H9 (cell line): ENCODE measurements at regions not wholly inside any gene's neighbourhood (a gene's known extent, or its start where the extent isn't known, plus 50 kb on each side); places are given as distances from the start of the nearest gene placed in this dataset.

Experiments
- DNase-seq: peaks from one replicate; pipeline ENCODE4 v3.0.0-alpha.2; 2017
- H2AFZ ChIP-seq: one replicate; pipeline ENCODE4 v1.6.1; 2013; ENCODE audit warnings: mild to moderate bottlenecking, low read length, control low read depth, moderate library complexity
- H2AK5ac ChIP-seq: 2 replicates; pipeline ENCODE4 v1.6.1; 2013; ENCODE audit warnings: low read length, control low read depth, mixed read lengths; ENCODE audit not compliant: insufficient read length
- H2BK120ac ChIP-seq: one replicate; pipeline ENCODE4 v1.6.1; 2013; ENCODE audit warnings: low read depth, mild to moderate bottlenecking, low read length, control low read depth, inconsistent platforms; ENCODE audit not compliant: poor library complexity, severe bottlenecking
- H2BK12ac ChIP-seq: 2 replicates; pipeline ENCODE4 v1.6.1; 2013; ENCODE audit warnings: low read length, control low read depth, mixed read lengths, low read depth; ENCODE audit not compliant: insufficient read length
- H2BK15ac ChIP-seq: 2 replicates; pipeline ENCODE4 v1.6.1; 2013; ENCODE audit warnings: low read depth, low read length, control low read depth
- H2BK20ac ChIP-seq: one replicate; pipeline ENCODE4 v1.6.1; 2013; ENCODE audit warnings: low read depth, mild to moderate bottlenecking, low read length, control low read depth, inconsistent platforms; ENCODE audit not compliant: poor library complexity, severe bottlenecking
- H2BK5ac ChIP-seq: 2 replicates; pipeline ENCODE4 v1.6.1; 2013; ENCODE audit warnings: low read length, control low read depth, mixed read lengths; ENCODE audit not compliant: insufficient read length
- H3K14ac ChIP-seq: 2 replicates; pipeline ENCODE4 v1.6.1; 2013; ENCODE audit warnings: low read length, control low read depth; ENCODE audit not compliant: insufficient read depth
- H3K18ac ChIP-seq: 2 replicates; pipeline ENCODE4 v1.6.1; 2013; ENCODE audit warnings: low read depth, mild to moderate bottlenecking, mixed read lengths, low read length, control low read depth; ENCODE audit not compliant: insufficient read length
- H3K23ac ChIP-seq: 2 replicates; pipeline ENCODE4 v1.6.1; 2013; ENCODE audit warnings: low read length, control low read depth, mixed read lengths, low read depth; ENCODE audit not compliant: insufficient read length
- H3K23me2 ChIP-seq: 2 replicates; pipeline ENCODE4 v1.6.1; 2013; ENCODE audit warnings: low read depth, mild to moderate bottlenecking, mixed read lengths, low read length, control low read depth; ENCODE audit not compliant: insufficient read length, poor library complexity, severe bottlenecking
- H3K27ac ChIP-seq: 2 replicates; pipeline ENCODE4 v1.5.1; 2013; ENCODE audit warnings: low read length, control low read depth, mixed read lengths, low read depth; ENCODE audit not compliant: insufficient read length
- H3K27me3 ChIP-seq: 2 replicates; pipeline ENCODE4 v1.6.1; 2013; ENCODE audit warnings: low read length, control low read depth, inconsistent platforms; ENCODE audit not compliant: insufficient read depth
- H3K4ac ChIP-seq: 2 replicates; pipeline ENCODE4 v1.6.1; 2013; ENCODE audit warnings: low read depth, mild to moderate bottlenecking, control low read depth, inconsistent platforms, low read length, moderate library complexity
- H3K4me1 ChIP-seq: 2 replicates; pipeline ENCODE4 v1.6.1; 2013; ENCODE audit warnings: low read length, control low read depth, inconsistent platforms; ENCODE audit not compliant: insufficient read depth
- H3K4me2 ChIP-seq: 2 replicates; pipeline ENCODE4 v1.6.1; 2013; ENCODE audit warnings: low read length, control low read depth, mixed read lengths; ENCODE audit not compliant: insufficient read length, insufficient read depth
- H3K56ac ChIP-seq: 2 replicates; pipeline ENCODE4 v1.6.1; 2013; ENCODE audit warnings: low read depth, mild to moderate bottlenecking, mixed read lengths, low read length, control low read depth; ENCODE audit not compliant: insufficient read length
- H3K79me1 ChIP-seq: 2 replicates; pipeline ENCODE4 v1.6.1; 2013; ENCODE audit warnings: low read depth, mild to moderate bottlenecking, moderate library complexity, low read length, control low read depth, inconsistent platforms; ENCODE audit not compliant: insufficient read depth, poor library complexity, severe bottlenecking
- H3K79me2 ChIP-seq: 2 replicates; pipeline ENCODE4 v1.6.1; 2013; ENCODE audit warnings: low read length, control low read depth, inconsistent platforms; ENCODE audit not compliant: insufficient read depth
- H3K9ac ChIP-seq: 2 replicates; pipeline ENCODE4 v1.6.1; 2013; ENCODE audit warnings: low read length, control low read depth, mixed read lengths; ENCODE audit not compliant: insufficient read length; ENCODE audit errors: extremely low read depth
- H3K9me3 ChIP-seq: one replicate; pipeline ENCODE4 v1.6.1; 2013; ENCODE audit warnings: low read depth, low read length, inconsistent platforms; ENCODE audit not compliant: control insufficient read depth
- H3T11ph ChIP-seq: one replicate; pipeline ENCODE4 v1.6.1; 2013; ENCODE audit warnings: mild to moderate bottlenecking, low read length, control low read depth, inconsistent platforms
- H4K20me1 ChIP-seq: one replicate; pipeline ENCODE4 v1.6.1; 2013; ENCODE audit not compliant: control insufficient read depth, insufficient read length, insufficient read depth
- H4K5ac ChIP-seq: 2 replicates; pipeline ENCODE4 v1.6.1; 2013; ENCODE audit warnings: low read depth, mild to moderate bottlenecking, mixed read lengths, low read length, control low read depth; ENCODE audit not compliant: insufficient read length
- H4K8ac ChIP-seq: replicated peaks from 2 replicates; pipeline ENCODE4 v1.6.1; 2013; ENCODE audit warnings: low read length, control low read depth, mixed read lengths, low read depth; ENCODE audit not compliant: insufficient read length
- H4K91ac ChIP-seq: 2 replicates; pipeline ENCODE4 v1.6.1; 2013; ENCODE audit warnings: low read depth, mild to moderate bottlenecking, moderate library complexity, mixed read lengths, low read length, control low read depth; ENCODE audit not compliant: insufficient read length
- H3K27ac Mint-ChIP-seq, 3 experiments: 2 replicates in 2 of 3; 3 replicates in 1 of 3; pipeline ENCODE4 v1.8.0; 2020 to 2021; ENCODE audit warnings: mixed read lengths in 3 of 3, mild to moderate bottlenecking in 1 of 3, moderate library complexity in 1 of 3
- H3K27me3 Mint-ChIP-seq: 2 replicates; pipeline ENCODE4 v1.8.0; 2021; ENCODE audit warnings: low read depth, mild to moderate bottlenecking, moderate library complexity, mixed read lengths
- H3K36me3 Mint-ChIP-seq, 3 experiments: 2 replicates in 2 of 3; 3 replicates in 1 of 3; pipeline ENCODE4 v1.8.0; 2020 to 2021; ENCODE audit warnings: low read depth in 3 of 3, mixed read lengths in 3 of 3; ENCODE audit not compliant: insufficient read depth in 1 of 3
- H3K4me1 Mint-ChIP-seq, 2 experiments: 2 replicates each; pipeline ENCODE4 v1.8.0; 2020; ENCODE audit warnings: mixed read lengths in 2 of 2
- H3K4me3 Mint-ChIP-seq, 2 experiments: 2 replicates in 1 of 2; 3 replicates in 1 of 2; pipeline ENCODE4 v1.8.0; 2020 to 2021; ENCODE audit warnings: mild to moderate bottlenecking in 2 of 2, mixed read lengths in 2 of 2, moderate library complexity in 1 of 2
- H3K9me3 Mint-ChIP-seq, 2 experiments: 2 replicates in 1 of 2; 3 replicates in 1 of 2; pipeline ENCODE4 v1.8.0; 2020; ENCODE audit warnings: mild to moderate bottlenecking in 2 of 2, mixed read lengths in 2 of 2, moderate library complexity in 1 of 2
- WGBS: extraction: QIAGEN DNeasy Blood & Tissue Kit; methylation state at CpG from one replicate; pipeline ENCODE4 v1.1.7; 2013; ENCODE audit warnings: missing lambda C conversion rate, low lambda C conversion rate, mixed read lengths; ENCODE audit not compliant: insufficient read length; ENCODE audit errors: extremely low coverage; 5-methylcytosine and 5-hydroxymethylcytosine counted together
- TF ChIP-seq, protein P1 (sequence below): fragments of 200-600 bp; sonication (generic); conservative IDR thresholded peaks from 3 replicates; pipeline ENCODE4 v1.8.0; 2021; ENCODE audit warnings: antibody characterized with exemption, mild to moderate bottlenecking

DNA sequence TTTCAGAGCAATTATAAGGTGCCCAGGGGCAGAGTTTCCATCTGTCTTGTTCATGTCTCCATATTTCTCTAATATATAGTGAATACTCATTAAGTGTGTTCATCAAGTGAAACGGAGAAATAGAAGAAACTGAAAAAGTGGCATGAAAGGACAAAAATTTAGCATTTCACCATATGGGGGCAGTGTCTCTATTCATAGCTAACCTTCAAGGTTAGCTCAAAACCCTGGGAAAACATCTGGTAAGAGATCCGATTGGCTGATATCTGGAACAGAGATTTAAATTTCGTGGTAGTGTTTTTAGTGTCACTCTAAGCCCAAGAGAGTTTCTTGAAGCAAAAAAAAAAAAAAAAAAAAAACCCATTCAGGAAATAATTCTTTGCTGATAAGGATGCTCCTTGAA lies 367.5 kb downstream of the DAD1 start:
- no peak overlapping the region for H3K14ac ChIP-seq
- no peak overlapping the region for H3K56ac ChIP-seq
- peaks cover 0 to 3% (median 2%) of the 10 kb centered on the region in 3 experiments; a peak in 4 of 7 replicates for H3K36me3 Mint-ChIP-seq
- H3K4me1 ChIP-seq, result no peaks in the 10 kb centered on the region
- H3K23ac ChIP-seq, result no peak overlapping the region
- no CpG with 5 or more reads among the region's 3 CpGs for WGBS
- no peaks in the 10 kb centered on the region for H4K20me1 ChIP-seq
- H4K5ac ChIP-seq, result no peak overlapping the region
- H3K18ac ChIP-seq, result no peak overlapping the region
- DNase-seq, result no peak
- H3K27me3 Mint-ChIP-seq, result no peaks in the 10 kb centered on the region; the same call in 1 of the 2 replicates
- no peak overlapping the region for H3K27ac ChIP-seq
- no peak overlapping the region for H3K4me3 Mint-ChIP-seq
- no peaks in the 10 kb centered on the region for H3K79me1 ChIP-seq
- H3K4me1 Mint-ChIP-seq, result peaks cover 2% of the 10 kb centered on the region in 2 experiments; a peak in 3 of 4 replicates
- H3K27me3 ChIP-seq, result no peaks in the 10 kb centered on the region
- no peak overlapping the region for H2BK15ac ChIP-seq
- H2BK5ac ChIP-seq, result no peak overlapping the region
- H3K9me3 Mint-ChIP-seq, result peaks cover 12 to 20% of the 10 kb centered on the region in 2 experiments; a peak in 4 of 5 replicates
- H3K9ac ChIP-seq, result no peak overlapping the region
- TF ChIP-seq, protein P1, sequence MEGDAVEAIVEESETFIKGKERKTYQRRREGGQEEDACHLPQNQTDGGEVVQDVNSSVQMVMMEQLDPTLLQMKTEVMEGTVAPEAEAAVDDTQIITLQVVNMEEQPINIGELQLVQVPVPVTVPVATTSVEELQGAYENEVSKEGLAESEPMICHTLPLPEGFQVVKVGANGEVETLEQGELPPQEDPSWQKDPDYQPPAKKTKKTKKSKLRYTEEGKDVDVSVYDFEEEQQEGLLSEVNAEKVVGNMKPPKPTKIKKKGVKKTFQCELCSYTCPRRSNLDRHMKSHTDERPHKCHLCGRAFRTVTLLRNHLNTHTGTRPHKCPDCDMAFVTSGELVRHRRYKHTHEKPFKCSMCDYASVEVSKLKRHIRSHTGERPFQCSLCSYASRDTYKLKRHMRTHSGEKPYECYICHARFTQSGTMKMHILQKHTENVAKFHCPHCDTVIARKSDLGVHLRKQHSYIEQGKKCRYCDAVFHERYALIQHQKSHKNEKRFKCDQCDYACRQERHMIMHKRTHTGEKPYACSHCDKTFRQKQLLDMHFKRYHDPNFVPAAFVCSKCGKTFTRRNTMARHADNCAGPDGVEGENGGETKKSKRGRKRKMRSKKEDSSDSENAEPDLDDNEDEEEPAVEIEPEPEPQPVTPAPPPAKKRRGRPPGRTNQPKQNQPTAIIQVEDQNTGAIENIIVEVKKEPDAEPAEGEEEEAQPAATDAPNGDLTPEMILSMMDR, result peak; percentile 55; the same call in 2 of the 3 replicates
- H3K27ac Mint-ChIP-seq, result no peak overlapping the region
- H3T11ph ChIP-seq, result no peak overlapping the region
- peaks cover 6% of the 10 kb centered on the region for H3K9me3 ChIP-seq
- no peak overlapping the region for H2BK20ac ChIP-seq
- no peak overlapping the region for H3K4me2 ChIP-seq
- H2BK12ac ChIP-seq, result no peak overlapping the region
- no peak overlapping the region for H2AK5ac ChIP-seq
- H3K79me2 ChIP-seq, result no peaks in the 10 kb centered on the region
- no peak overlapping the region for H2BK120ac ChIP-seq
- no peak overlapping the region for H4K8ac ChIP-seq
- H3K23me2 ChIP-seq, result no peaks in the 10 kb centered on the region
- no peak overlapping the region for H3K4ac ChIP-seq
- no peak overlapping the region for H4K91ac ChIP-seq
- H2AFZ ChIP-seq, result no peak overlapping the region
